ENCODE measurements at regions not wholly inside any gene's neighbourhood (a gene's known extent, or its start where the extent isn't known, plus 50 kb on each side); places are given as distances from the start of the nearest gene placed in this dataset.

GRCh38 chr21:36207577-36208320 is 51.1 kb downstream of the DOP1B start:
- POLR2A ChIA-PET (ENCODE audit: partially characterized antibody), result no interaction called here
- H4K5ac ChIP-seq (ENCODE audit: insufficient read length, low read depth, low read length), result no peak overlapping the region
- H3K4me1 ChIP-seq (replicated peaks in 1 of 4; ENCODE audit: control insufficient read depth in 3 of 4, insufficient read depth in 4 of 4, low read length in 3 of 4), result peaks cover 0 to 2% (median 0%) of the 10 kb centered on the region in 4 experiments; a peak in 1 of 7 replicates
- no peak overlapping the region for H2BK20ac ChIP-seq (ENCODE audit: low read length)
- H3K27ac ChIP-seq (ENCODE audit: low read depth, low read length), result no peak overlapping the region
- CTCF ChIA-PET (ENCODE audit: partially characterized antibody), result interaction anchor here (0.9 to 1.5 kb wide), 4 partner anchors 9 to 32 kb away, joined by 3 to 6 read pairs (median 4); no protein-coding TSS in a partner anchor
- no peaks in the 10 kb centered on the region for H3K79me1 ChIP-seq (ENCODE audit: low read depth, low read length)
- no peaks in the 10 kb centered on the region for H3K36me3 ChIP-seq (ENCODE audit: control insufficient read depth in 2 of 4, insufficient read depth in 4 of 4, low read length in 3 of 4)
- H2BK12ac ChIP-seq (ENCODE audit: low read depth, low read length), result no peak overlapping the region
- H3K56ac ChIP-seq (replicated peaks; ENCODE audit: insufficient read length, low read depth, low read length), result no peak overlapping the region
- H3K23me2 ChIP-seq (ENCODE audit: low read depth, low read length), result no peaks in the 10 kb centered on the region
- no peak overlapping the region for H3K23ac ChIP-seq (ENCODE audit: insufficient read length)
- FAIRE-seq (no peak), DNase-seq (ENCODE audit: low read depth in 1 of 2, low spot score in 2 of 2) (no peak)
- no peaks in the 10 kb centered on the region for H3K27me3 ChIP-seq (replicated peaks in 1 of 4; ENCODE audit: control insufficient read depth in 3 of 4, extremely low read depth in 1 of 4, insufficient read depth in 3 of 4, low read length in 3 of 4)
- no peak overlapping the region for H2BK120ac ChIP-seq (replicated peaks; ENCODE audit: low read depth, low read length)
- H3K9ac ChIP-seq (replicated peaks in 1 of 4; ENCODE audit: extremely low read depth in 1 of 4, low read depth in 3 of 4, low read length in 3 of 4), result no peak overlapping the region
- H3K4ac ChIP-seq (replicated peaks; ENCODE audit: insufficient read length, low read depth, low read length), result no peak overlapping the region
- H2BK15ac ChIP-seq (ENCODE audit: low read length), result no peak overlapping the region
- H2AFZ ChIP-seq (ENCODE audit: low read length), result no peak overlapping the region
- H3K18ac ChIP-seq (ENCODE audit: extremely low read depth, low read length), result no peak overlapping the region
- no peaks in the 10 kb centered on the region for H3K9me3 ChIP-seq (ENCODE audit: insufficient read depth in 2 of 2, low read depth in 1 of 2, low read length in 1 of 2)
- 94% methylated on average over 15 of the region's 15 CpGs; no CpG with 5 or more reads in 1 of the 2 experiments for WGBS, 2 experiments (ENCODE audit: extremely low coverage in 1 of 2, insufficient coverage in 1 of 2, insufficient read length in 1 of 2, insufficient replicate concordance in 2 of 2, low coverage in 1 of 2, low lambda C conversion rate in 2 of 2, missing lambda C conversion rate in 1 of 2)
- H4K8ac ChIP-seq (ENCODE audit: extremely low read depth, insufficient read depth, low read length), result no peak overlapping the region
- H2BK5ac ChIP-seq (ENCODE audit: low read depth, low read length), result no peak overlapping the region
- no peak overlapping the region for H3K4me2 ChIP-seq (ENCODE audit: insufficient read depth in 1 of 2, low read depth in 2 of 2, low read length in 2 of 2)
- H3K4me3 ChIP-seq (ENCODE audit: extremely low read depth in 1 of 4, insufficient read depth in 2 of 4, low read depth in 3 of 4, low read length in 4 of 4), result no peak overlapping the region
- no peak overlapping the region for H4K91ac ChIP-seq (replicated peaks; ENCODE audit: insufficient read length, low read length)
- no peaks in the 10 kb centered on the region for H4K20me1 ChIP-seq (replicated peaks in 1 of 2; ENCODE audit: control insufficient read depth in 1 of 2, insufficient read depth in 2 of 2, low read length in 2 of 2)
- no peak overlapping the region for H3K14ac ChIP-seq (ENCODE audit: insufficient read length)
- TF ChIP-seq POLR2A (IDR thresholded peaks at IDR 0.05; ENCODE audit: control extremely low read depth in 1 of 2, low read depth in 2 of 2, low read length in 2 of 2) (no peak), RNF2 (IDR thresholded peaks at IDR 0.05; ENCODE audit: borderline replicate concordance, low read depth, low read length, missing control alignments, poor library complexity, severe bottlenecking) (no peak), FOSL1 (IDR thresholded peaks at IDR 0.05; ENCODE audit: insufficient read depth, low read depth, low read length) (no peak), CBX5 (IDR thresholded peaks at IDR 0.05; ENCODE audit: low read depth, low read length) (no peak), HDAC2 (IDR thresholded peaks at IDR 0.05; ENCODE audit: borderline replicate concordance in 1 of 2, low read depth in 2 of 2, low read length in 2 of 2) (no peak), ASH2L (IDR thresholded peaks at IDR 0.05; ENCODE audit: low read length) (no peak), SP2 (IDR thresholded peaks at IDR 0.05; ENCODE audit: low read length) (no peak), BCL11A (IDR thresholded peaks at IDR 0.05; ENCODE audit: low read depth in 2 of 2, low read length in 2 of 2) (no peak), TCF12 (IDR thresholded peaks at IDR 0.05; ENCODE audit: low read depth, low read length) (no peak), TAF1 (IDR thresholded peaks at IDR 0.05; ENCODE audit: low read depth, low read length) (no peak), SAP30 (IDR thresholded peaks at IDR 0.05; ENCODE audit: insufficient read depth, insufficient replicate concordance, low read length) (no peak), KDM5A (IDR thresholded peaks at IDR 0.05; ENCODE audit: low read length) (no peak), TAF7 (optimal IDR thresholded peaks at IDR 0.05; ENCODE audit: borderline replicate concordance, low read depth, low read length) (no peak)
- no peaks in the 10 kb centered on the region for H3K79me2 ChIP-seq (ENCODE audit: control insufficient read depth in 1 of 2, insufficient read depth in 2 of 2, low read length in 2 of 2)
- no peak overlapping the region for H2AK5ac ChIP-seq (ENCODE audit: low read depth, low read length)

Measured in H1 (cell line).